Cerebellar nuclear complex (tissue), 1 donor: ENCODE measurements at regions not wholly inside any gene's neighbourhood (a gene's known extent, or its start where the extent isn't known, plus 50 kb on each side); places are given as distances from the start of the nearest gene placed in this dataset.
"Not testable (repeated sequence)": the region's sequence is repeated elsewhere in the genome, so short reads cannot be mapped to it uniquely, and the experiment has no call there.

ENCODE experiments used
- DNase-seq, 2 experiments: peaks; one replicate each; lab custom pipeline; 2025; lab: John Stamatoyannopoulos, UW

DNA sequence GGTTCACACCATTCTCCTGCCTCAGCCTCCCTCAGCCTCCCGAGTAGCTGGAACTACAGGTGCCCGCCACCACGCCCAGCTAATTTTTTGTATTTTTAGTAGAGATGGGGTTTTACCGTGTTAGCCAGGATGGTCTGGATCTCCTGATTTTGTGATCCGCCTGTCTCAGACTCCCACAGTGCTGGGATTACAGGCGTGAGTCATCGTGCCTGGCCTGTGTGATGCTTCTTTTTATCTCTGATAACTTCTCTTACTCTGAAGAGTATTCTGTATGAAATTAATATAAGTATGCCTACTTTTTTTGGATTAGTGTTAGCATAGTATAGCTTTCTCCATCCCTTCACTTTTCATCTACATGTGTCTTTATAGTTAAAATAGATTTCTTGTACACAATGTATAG lies 180.8 kb upstream of the GALNT15 start:
- DNase-seq = not testable (repeated sequence)

DNA sequence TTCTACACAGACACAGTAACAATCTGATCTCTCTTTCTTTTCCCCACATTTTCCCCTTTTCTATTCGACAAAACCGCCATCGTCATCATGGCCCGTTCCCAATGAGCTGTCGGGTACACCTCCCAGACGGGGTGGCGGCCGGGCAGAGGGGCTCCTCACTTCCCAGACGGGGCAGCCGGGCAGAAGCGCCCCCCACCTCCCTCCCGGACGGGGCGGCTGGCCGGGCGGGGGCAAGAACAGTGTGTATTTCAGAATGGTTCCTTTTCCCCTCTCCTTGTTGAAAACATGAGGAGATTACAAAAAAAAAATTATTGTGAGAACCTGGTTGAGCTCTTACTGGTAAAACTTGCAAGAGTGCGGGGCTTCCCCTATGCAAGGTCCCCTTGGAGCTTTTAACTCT lies 178.0 kb upstream of the GALNT15 start:
- DNase-seq = not testable (repeated sequence)

DNA sequence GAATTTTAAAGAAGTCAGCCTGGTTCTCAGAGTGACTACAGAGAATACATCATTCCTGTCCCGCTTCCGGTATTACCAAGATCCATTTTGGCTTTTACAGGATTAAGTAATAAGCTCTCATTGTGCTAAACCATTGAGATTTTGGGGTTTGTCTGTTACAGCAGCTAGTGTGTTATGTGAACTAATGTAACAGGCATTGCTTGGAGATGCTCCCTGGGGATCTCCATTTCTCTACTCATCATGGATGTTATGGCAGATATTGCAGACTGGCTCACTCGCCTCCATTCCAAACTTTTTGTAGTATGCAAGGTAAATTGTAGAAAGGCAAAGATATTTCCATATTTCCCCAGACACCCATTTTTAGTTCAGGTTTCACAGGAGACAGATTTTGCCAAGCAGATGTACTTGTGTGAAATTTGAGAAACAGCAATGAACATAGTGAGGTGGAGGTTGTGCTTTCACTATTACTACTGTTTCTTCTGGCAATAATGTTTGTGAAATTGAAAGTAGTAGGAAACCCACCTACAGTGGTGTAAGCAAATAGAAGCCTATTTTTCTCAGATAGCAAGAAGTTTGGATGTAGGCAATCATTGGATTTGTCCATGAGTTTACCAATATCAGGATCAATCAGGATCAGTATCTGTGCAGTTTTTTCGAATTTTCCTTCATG lies 177.1 kb upstream of the GALNT15 start:
- no peak for DNase-seq

DNA sequence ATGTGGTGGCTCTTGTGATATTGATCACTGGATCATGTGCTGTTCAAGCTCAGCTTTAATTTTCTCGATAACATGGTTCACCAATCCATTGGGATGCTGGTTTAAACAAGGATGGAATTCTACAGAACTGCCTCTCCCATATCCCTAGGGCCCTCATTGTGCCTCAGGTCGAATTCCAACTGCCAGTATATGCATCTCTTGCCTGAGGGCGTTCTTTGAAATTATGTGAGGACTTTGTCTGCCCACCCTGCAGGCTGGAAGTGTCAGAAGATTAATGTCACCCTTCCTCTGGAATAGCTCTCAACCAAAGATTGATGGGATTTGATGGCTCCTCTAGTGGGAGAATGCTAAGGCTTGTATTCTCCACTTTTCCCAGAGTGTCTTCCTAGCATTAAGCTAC lies 175.6 kb upstream of the GALNT15 start:
- DNase-seq = no peak

DNA sequence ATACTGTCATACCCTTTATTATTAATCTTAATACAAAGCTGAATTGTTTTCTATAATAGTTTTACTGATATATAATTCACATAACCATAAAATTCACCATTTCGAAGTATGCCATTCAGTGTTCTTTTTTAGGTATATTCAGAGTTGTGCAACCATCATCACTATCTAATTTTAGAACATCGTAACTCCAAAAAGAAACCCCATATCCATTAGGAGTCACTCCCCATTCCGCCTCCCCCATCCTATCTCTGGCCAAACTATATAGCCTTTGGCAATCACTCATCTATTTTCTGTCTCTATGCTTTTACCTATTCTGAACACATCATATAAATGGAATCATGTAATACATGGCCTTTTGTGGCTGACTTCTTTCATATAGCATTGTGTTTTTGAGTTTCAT lies 169.7 kb upstream of the GALNT15 start:
- DNase-seq = no peak

DNA sequence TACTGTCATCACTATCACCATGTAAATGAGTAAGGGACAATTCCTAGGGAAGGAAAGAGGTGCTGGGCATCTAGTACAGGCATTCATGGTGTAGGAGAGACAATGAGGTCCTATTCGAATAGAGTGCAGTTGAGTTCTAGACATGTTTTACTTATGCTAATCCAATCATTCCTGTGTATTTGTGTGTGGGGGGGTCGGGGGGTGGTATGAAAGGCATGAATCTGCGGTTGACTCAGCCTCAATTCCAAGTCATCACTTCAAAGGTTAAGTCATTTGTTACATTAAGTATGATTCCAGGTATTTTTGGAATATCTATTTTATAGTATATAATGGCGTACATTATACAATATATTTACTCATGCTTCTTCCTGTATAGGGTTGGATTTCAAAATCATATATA lies 163.1 kb upstream of the GALNT15 start:
- DNase-seq = no peak

DNA sequence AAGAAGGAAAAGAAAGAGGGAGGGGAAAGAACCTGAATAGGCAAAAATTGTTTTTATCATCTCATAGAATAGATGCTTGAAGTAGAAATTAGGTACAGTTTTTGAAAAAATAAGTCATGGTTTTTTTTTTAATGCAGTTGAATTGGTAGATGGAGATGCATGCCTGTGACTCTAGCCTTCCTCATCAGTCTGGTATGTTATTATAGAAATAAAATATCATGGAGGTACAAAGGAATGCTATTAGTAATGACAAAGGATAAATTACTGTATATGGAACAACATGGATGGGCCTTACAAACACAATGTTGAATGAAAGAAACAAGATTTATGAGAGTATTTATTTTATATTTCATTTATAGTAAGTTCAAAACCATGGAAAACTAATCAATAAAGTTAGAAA lies 162.4 kb upstream of the GALNT15 start:
- no peak for DNase-seq

DNA sequence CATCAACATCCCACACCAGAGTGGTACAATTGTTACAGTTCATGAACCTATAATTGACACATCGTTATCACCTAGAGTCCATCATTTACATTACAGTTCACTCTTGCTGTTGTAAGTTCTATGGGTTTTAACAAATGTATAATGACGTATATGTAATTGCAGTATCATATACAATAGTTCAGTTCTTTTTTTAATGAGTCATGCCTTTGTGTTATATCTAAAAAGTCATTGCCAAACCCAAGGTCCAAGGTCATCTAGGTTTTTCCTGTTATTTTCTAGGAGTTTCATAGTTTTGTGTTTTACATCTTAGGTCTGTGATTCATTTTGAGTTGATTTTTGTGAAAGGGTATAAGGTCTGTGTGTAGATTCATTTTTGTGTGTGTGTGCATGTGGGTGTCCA lies 160.9 kb upstream of the GALNT15 start:
- no peak for DNase-seq

DNA sequence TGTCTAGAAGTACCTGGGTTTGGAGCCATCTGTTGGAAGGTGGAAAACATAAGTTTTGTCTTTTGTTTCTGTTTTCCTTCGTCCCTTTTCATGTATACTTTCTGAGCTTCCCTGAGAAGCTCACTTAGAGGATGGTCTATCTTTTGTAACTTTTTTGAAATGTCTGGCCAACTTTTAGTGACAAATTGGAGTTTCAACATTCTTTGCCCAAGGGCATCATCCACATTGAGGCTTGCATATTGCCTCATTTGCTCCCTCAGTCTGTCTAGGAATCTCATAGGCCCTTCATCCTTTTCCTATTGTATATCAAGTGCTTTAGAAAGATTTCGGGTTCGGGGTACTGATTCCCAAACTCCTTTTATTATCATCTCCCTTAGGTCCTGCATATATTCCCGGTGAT lies 152.7 kb upstream of the GALNT15 start:
- not testable (repeated sequence) for DNase-seq

DNA sequence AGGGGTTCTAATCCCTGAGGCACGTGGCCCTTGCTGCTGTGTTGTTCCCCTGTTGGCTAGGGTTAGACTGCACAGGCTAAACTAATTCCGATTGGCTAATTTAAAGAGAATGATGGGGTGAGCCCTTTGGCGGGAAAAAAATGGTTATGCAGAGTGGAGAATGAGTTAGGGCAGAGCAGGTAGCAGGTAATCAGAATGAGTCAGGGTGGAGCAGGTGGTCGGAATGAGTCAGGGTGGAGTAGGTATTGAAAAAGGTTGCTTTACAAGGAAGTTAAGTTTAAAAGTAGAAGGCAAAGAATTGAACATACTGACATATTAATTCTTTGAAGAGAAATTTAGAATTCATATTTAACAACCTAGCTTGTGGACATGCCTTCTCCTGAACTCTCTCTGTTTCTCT lies 150.6 kb upstream of the GALNT15 start:
- DNase-seq = not testable (repeated sequence)

DNA sequence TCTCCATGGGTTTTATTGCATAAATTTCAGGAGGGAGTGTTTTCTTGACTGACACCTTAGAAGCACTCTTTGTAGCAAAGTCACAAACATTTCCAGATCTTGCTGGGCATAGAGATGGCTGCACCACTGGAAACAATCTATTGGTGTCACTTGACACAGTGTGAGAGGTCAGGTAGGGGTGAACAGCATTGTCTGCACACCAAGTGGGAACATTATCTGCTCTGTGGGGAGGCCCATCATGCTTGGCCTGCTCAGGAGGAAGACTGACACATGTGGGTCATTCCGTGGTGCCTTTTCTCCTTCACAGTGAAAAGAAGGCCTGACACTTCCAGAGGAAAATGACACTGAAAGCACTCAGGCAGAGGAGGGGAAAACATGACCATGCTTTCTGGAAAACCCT lies 149.9 kb upstream of the GALNT15 start:
- no peak for DNase-seq

DNA sequence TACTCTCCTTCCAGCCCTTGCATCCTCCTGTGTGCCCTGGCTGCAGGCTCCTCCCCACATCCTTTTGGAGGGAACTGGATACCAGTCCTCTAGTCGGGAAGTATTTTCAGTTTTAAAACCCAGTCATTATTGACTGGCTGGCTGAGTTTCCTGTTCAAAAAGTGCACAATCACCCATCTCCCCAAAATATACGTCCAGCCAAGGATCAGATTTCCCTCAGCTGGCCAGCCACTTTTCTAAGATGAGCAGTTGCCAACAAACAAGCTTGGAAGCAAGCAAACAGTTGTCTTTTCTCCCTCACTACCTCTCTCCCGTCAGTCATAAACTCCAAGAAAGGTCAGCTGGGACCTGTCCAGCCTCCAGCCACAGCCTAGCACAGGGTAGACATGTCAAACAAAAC lies 147.7 kb upstream of the GALNT15 start:
- no peak for DNase-seq

DNA sequence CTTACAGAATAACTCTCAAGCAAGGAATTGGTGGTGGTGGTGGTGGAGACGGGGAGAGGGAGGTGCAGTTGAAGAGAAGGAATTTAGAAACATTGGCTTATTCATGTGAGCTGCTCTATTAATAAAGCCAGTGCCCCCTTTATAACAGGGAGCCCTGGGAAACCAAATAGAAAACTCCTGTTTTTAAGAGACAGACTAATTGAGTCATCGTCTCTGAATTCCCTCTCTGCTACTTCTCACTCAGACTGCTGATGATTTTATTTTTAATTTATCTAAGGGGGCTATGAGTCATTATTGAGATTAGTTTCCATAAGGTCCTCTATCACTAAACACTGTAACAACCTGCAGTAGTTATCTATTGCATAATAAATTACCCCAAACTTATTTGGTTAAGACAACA lies 145.9 kb upstream of the GALNT15 start:
- no peak for DNase-seq

DNA sequence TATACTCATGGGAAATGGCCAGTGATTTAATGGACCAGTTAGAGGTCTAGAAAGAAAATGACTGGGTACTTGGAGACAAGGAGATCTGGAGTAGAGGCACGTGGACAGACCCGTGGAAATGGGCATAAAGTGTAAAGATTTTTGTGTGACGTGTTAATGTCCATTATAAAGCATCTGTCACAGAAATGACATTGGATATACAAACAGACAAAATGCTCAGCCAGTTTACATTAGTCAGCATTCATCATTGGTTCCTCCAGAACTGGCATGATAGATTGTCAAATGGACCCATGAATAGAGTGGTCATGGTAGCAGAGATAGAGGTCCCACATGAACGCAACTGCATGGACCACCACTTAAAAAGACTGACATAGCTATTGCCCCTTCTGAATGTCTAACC lies 144.1 kb upstream of the GALNT15 start:
- DNase-seq = no peak

DNA sequence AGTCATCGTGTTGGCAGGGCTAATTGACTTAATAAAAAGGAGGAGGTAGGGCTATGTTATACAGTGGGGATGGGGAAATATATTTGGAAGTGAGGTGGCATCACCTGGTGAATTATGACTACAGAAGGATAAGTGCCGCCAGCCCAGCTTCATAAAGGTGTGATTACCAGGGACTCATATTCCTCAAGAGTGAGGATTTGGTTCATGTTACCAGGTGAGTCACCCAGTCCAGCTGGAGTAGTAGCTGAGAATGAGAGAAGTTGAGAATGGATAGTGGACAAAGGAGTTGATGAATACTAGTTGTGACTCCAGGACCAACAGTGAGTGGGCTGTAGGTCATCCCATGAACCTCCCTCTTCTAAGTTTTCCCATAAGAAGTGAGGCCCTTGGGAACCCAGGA lies 143.0 kb upstream of the GALNT15 start:
- no peak for DNase-seq

DNA sequence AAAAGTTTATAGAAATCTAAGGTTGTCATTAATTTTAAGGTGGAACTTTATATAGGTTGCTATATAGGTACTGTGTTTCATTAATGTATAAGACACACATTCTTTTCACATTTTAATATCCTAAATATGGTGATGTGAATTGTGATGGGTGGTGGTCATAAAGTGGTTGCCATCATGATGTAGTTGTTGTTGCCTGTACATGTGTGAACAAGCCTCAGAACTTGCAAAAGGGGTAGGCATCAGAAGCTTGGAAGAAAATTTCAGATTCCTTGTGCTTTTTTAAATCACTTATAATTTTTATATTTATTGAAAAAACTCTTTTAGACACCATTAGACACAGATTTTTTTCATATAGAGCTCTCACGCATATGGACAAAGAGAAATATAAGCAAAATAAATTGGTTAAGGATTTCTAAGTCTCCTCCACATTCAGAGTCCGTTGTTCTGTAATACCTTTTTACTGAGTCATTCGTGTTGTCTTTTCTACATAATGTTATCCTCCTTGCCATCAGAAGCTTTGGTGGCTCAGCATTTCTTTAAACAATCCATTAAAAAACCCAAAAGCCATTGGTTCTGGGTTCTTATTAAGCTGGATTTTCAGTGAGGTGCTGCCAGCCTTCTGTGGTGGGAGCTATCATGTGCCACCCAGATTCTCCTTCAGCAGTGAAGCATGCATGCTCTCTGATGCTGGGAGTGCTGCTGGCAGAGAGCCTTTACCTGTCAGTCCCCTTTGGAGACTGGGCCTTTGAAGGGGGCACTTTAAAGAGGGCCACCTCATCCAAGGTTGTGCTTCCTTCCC lies 140.4 kb upstream of the GALNT15 start:
- DNase-seq = no peak

DNA sequence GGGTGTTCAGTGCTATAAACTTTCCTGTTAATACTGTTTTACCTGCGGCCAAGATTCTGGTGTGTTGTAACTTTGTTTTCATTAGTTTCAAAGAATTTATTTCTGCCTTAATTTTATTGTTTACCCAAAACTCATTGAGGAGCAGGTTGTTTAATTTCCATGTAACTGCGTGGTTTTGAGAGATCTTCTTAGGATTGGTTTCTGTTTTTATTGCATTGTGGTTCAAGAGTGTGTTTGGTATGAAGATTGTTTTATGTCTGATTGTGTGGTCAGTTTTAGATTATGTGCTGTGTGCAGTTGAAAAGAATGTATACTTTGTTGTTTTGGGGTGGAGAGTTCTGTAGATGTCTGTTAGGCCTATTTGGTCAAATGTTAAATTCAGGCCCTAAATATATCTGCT lies 133.5 kb upstream of the GALNT15 start:
- DNase-seq = no peak

DNA sequence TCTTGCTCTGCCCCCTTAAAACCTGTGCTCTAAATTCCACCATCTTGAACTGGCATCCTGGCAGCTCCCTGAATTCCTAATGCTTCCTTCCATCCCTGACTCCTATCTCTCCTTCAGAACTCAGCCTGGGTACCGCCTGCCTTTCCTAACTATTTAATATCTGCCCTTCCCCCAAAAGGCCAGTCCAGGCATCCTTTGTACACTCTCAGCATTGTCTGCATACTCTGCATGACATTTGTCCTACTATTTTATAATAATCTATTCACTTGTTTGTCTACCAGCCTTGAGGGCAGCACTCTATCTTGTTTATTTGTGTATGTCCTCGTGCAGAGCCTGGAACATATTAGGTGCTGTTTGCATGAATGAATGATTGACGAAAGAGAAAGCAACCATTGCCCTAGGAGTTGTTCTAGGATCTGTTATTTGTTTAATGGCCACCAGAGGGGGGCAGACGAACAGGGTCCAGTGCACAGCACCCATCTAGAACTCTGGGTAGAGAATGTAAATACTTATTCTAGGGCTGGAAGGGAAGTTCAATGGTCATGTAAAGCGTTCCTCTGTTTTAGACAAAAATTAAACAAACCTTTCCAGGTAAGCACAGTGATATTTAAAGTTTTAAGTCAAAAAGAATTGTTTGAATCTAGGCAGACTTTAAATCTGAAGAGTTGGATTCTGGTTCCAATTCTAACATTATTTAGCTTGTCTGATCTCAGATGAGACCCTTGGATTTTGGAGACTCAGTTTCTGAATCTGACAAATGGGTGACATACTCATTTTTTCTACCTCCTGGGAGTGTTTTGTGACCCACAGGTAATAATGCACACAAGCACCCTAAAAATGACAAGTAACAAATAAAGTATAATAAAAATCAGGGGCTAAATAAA lies 125.8 kb upstream of the GALNT15 start:
- no peak for DNase-seq

DNA sequence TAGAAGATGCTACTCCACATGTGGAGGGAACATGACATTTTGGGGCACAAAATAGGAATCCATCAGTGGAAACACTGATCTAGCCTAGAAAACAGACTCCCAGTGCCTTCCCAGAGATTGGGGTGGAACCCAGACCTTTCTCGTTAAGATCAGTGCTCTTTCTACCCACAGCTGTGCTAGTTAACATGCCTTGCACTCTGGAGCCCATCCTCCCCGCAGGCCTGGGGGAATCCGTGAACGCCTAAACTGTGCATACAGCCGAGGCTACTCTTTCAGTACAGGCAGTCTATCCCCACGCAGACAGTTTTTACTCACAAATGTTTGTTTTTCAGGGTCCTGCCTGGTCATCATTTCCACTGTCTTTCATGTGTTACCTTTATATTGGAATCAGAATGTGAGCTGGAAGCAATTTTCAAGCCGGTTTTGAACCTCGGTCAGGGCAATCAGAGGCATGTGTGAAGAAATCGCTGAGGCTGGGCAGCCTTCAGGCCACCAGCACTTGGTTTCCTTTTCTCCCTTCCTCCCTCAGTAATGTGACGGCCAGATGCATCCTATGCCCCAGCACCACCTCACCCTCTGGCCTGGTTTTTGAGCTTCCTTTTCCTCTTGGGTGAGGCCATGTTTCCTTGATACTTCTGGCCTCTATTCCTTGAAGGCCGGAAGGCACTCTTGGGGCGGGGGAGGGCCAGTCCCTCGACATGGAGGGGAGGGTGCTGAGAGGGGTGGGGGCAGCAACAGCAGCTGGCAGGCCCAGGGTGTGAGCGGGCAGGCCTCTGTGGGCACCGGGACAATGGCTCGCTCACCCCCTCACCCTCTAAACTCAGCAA lies 123.6 kb upstream of the GALNT15 start:
- DNase-seq = no peak

DNA sequence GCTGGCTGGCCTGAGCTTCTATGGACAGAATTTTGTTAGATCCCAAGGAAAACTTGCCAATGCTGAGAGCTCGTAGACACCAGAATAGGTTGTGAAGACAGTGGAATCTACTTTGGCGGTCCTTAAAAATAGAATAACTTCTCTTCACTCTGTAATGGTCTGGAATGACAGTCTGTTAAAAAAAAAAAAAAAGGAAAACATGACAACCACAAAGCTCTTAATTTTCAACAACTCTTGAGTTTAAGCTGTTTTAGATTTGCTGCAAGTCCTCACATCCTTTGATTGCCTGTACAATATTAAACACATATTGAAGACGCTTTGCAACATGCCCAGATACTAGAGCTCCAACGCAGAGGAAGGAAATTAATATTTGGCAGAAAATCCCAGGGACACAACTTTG lies 122.8 kb upstream of the GALNT15 start:
- DNase-seq = no peak

DNA sequence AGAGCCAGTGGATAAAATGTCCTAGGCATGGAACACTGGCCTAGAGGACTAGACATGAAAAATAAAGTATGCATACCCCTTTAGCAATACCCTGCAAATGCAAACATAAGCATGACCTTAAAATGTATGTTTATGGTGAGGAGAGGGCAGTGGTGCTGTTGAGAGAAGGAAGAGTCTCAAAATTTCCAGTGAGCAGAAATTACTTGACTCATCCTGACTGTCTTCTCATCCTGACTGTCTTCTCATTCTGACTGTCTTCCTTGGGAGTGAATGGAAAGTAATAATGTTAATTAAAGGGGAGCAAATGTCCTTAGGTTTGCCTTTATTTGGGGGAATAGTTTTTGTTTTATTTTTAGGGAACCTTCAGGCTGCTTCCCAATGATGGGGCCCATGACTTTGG lies 121.5 kb upstream of the GALNT15 start:
- no peak for DNase-seq

DNA sequence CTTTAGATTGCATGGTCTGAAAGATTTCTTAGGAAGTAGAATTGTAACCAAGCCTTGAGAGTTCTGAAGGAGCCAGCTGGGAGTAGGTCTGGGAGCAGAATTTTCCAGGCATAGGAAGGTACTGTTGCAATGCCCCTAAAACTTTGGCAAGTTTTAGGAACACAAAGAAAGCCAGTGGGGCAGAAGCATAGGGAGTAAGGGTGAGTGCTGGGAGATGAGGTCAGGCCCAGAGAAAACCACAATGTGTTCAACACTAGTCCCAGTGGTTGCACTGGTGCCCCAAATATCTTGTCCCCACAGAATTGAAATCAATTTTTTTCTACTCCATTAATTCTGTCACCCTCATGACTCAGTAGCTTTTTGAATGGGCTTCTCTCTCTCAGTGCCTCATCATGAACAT lies 120.7 kb upstream of the GALNT15 start:
- DNase-seq = no peak
